ENCODE measurements at regions not wholly inside any gene's neighbourhood (a gene's known extent, or its start where the extent isn't known, plus 50 kb on each side); places are given as distances from the start of the nearest gene placed in this dataset. TPM values are rescaled to one million over a fixed set of nuclear protein-coding genes. Genes with fewer than 3 reads are reported as not detected.

DNA sequence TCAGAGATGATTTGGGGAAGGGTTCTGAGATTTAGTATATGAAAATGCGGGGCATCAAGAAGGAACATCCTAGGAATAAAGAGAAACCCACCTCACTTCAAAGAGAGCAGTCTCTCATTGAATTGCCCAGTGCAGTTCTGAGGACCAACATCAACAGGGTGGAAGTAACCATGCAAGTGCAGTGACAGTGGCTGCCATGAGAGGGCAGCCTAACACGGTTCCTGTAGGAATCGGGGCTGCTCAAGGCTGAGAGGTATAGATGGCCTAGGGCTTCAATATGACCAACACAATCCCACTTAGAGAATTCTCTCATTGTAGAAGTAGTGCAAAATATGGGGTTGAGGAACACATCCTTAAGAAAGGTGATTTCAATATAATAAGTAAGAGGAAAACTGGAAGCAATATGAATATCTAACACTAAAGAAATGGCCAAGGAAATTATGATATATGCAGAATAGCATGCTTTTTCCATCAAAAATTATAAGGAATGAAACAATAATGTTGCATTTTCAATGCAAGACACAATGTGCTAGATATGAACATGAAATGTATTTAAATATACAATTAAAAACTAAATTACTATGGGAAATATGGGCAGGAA, 51.1 kb upstream of the ARRDC4 start:
- Histone ChIP-seq H3K36me3 (ENCODE audit: control insufficient read depth in 2 of 2, extremely low read depth in 1 of 2, insufficient read depth in 2 of 2, low read length in 2 of 2) (no peaks in the 10 kb centered on the region), H2AFZ (ENCODE audit: low read depth, low read length) (no peak overlapping the region), H3K4me3 (replicated peaks in 1 of 3; ENCODE audit: insufficient read depth in 1 of 3, low read depth in 1 of 3, low read length in 3 of 3) (no peak overlapping the region), H3K9ac (replicated peaks; ENCODE audit: extremely low read depth, insufficient read depth, low read length) (no peak overlapping the region), H3K27ac (ENCODE audit: insufficient read depth, low read depth, low read length) (no peak overlapping the region), H3K4me2 (ENCODE audit: insufficient read depth, low read length) (no peak overlapping the region), H3K9me3 (replicated peaks; ENCODE audit: control insufficient read depth, insufficient read depth, low read length) (no peaks in the 10 kb centered on the region), H3K79me2 (ENCODE audit: control insufficient read depth, insufficient read depth, low read length) (no peaks in the 10 kb centered on the region), H3K4me1 (ENCODE audit: control insufficient read depth, extremely low read depth, insufficient read depth, low read length) (no peaks in the 10 kb centered on the region), H3K9me1 (replicated peaks; ENCODE audit: control insufficient read depth, extremely low read depth, insufficient read depth, low read length) (no peaks in the 10 kb centered on the region), H3K27me3 (ENCODE audit: control insufficient read depth in 2 of 2, insufficient read depth in 2 of 2, low read length in 2 of 2) (peaks cover 0 to 4% of the 10 kb centered on the region in 2 experiments), H4K20me1 (replicated peaks; ENCODE audit: control insufficient read depth, extremely low read depth, insufficient read depth, low read length) (no peaks in the 10 kb centered on the region)
- no TSS peak for BruUV-seq (replicated peaks)
- ChIA-PET CTCF (interaction anchor here (0.7 to 1.0 kb wide), 2 partner anchors 10 to 386 kb away, joined by 3 read pairs; no protein-coding TSS in a partner anchor), POLR2A (no interaction called here)
- TF ChIP-seq, protein P1, sequence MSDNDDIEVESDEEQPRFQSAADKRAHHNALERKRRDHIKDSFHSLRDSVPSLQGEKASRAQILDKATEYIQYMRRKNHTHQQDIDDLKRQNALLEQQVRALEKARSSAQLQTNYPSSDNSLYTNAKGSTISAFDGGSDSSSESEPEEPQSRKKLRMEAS (IDR thresholded peaks at IDR 0.05; ENCODE audit: insufficient read depth, insufficient read length), result no peak
- TF ChIP-seq GATA2 (IDR thresholded peaks at IDR 0.05; ENCODE audit: insufficient read depth, insufficient read length, low read depth, low read length) (no peak), POLR2A (IDR thresholded peaks at IDR 0.05; ENCODE audit: low read depth, low read length) (no peak)
- TF ChIP-seq, protein P2, sequence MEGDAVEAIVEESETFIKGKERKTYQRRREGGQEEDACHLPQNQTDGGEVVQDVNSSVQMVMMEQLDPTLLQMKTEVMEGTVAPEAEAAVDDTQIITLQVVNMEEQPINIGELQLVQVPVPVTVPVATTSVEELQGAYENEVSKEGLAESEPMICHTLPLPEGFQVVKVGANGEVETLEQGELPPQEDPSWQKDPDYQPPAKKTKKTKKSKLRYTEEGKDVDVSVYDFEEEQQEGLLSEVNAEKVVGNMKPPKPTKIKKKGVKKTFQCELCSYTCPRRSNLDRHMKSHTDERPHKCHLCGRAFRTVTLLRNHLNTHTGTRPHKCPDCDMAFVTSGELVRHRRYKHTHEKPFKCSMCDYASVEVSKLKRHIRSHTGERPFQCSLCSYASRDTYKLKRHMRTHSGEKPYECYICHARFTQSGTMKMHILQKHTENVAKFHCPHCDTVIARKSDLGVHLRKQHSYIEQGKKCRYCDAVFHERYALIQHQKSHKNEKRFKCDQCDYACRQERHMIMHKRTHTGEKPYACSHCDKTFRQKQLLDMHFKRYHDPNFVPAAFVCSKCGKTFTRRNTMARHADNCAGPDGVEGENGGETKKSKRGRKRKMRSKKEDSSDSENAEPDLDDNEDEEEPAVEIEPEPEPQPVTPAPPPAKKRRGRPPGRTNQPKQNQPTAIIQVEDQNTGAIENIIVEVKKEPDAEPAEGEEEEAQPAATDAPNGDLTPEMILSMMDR (IDR thresholded peaks at IDR 0.05; ENCODE audit: extremely low read depth in 1 of 2, insufficient read depth in 1 of 2, low read depth in 1 of 2, low read length in 2 of 2), result peak; percentile 87 to 90
- dilution Hi-C loops (cut with MboI; ENCODE audit: extremely low pct_ligation_motif_present, low sequenced_read_pairs), result no loop called here
- FAIRE-seq, result peak; percentile 50
- intact Hi-C loops (cut with micrococcal nuclease), result loop anchor here (1.0 to 2.0 kb wide), 5 partner anchors 51 to 511 kb away; partner anchors contain the start of gene ARRDC4
- DNase-seq (ENCODE audit: low read depth, low spot score), result peak; percentile 63

Small RNAs in the stretch of these regions (small RNA-seq; reads per million reads assigned to genes)
- not detected for gene AC110588.1 (ENCODE audit: insufficient read depth, insufficient read length, low read depth, low replicate concordance)
- not detected for gene RF00017 (ENCODE audit: insufficient read depth, insufficient read length, low read depth, low replicate concordance)
- gene RNA5SP401 (ENCODE audit: insufficient read depth, insufficient read length, low read depth, low replicate concordance), result not detected

Measured in endothelial cell of umbilical vein (primary cell).